NCI-H524 (cell line): ENCODE measurements at regions not wholly inside any gene's neighbourhood (a gene's known extent, or its start where the extent isn't known, plus 50 kb on each side); places are given as distances from the start of the nearest gene placed in this dataset.
A peak's percentile ranks its signal among the peaks of the same experiment; 100 is the strongest.
"Not testable (repeated sequence)": the region's sequence is repeated elsewhere in the genome, so short reads cannot be mapped to it uniquely, and the experiment has no call there.

Experiments
- DNase-seq, 2 experiments: peaks; one replicate each; lab custom pipeline; 2025; lab: John Stamatoyannopoulos, UW

DNA sequence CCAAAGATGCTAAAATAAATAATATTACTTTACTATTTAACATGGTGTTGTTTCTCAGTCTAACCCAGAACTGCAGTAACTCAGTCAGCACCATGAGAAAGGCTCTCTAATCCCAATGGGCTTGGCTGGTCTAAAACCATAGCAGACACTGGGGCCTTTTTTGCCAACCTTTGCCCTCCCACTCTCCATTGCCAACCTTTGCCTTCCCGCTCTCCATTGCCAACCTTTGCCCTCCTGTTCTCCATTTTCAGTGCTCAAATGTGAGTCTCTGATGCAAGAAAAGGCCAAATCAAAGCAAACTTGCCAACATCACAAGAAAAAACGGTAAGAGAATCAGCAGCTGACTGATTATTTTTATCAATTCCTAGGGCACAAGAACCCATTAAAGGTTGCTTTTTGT lies 1681.2 kb downstream of the SLITRK5 start:
- DNase-seq, result no peak

DNA sequence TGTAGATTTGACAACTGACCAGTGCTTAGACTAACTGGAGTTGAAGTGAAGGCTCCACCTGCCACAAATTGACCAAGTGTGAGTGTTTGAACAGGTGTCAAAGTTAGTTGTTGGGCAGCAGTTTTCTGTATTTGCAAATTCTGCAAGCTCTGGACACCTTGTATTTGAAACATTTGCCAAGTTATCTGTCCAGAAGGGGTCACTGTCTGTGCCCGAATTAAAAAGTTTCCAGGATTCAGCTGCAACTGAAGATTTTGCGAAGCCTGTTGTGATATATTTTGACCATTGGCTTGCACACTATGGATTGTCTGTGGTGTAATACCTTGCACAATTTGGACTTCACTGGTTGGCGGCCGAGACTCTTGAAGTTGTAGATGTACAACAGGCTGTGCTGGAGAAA lies 1690.7 kb downstream of the SLITRK5 start:
- no peak for DNase-seq

DNA sequence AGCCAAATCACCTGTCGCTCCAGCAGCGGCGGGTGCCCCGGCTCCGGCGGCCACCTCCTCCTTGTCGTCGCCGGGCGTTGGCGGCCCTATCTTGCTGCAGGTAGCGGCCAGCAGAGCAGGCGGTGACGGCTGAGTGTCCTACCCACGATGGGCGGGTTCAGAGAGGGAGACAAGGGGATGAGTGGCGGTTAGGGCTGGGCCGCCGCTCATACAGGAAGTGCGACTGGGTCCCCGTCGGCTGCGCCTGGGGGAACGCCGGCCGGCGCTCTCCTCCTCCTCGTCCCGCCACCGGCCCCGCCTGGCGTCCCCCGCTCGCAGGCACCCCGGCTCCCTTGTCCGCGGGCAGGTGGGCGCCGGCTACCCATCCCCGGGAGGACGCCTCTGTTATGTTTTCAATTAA lies 1692.0 kb downstream of the SLITRK5 start:
- no peak for DNase-seq

DNA sequence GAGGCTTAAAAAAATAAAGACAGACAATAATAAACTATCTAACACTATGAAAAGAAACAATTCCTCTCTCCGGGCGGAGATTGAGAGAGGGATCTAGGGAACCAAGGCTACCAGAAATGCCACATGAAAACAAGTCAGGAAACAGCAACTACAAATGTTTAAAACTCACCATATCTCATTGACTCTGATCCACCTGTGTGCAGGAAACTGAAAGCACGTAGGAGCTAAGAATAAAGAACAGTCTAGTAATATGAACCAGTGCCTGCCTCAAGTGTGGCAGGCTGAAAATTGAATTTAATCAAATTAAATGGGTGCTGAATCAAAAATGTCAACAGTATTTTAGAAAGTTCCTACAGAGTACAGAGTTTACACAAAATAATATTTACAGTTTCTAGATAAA lies 1701.0 kb downstream of the SLITRK5 start:
- no peak for DNase-seq

DNA sequence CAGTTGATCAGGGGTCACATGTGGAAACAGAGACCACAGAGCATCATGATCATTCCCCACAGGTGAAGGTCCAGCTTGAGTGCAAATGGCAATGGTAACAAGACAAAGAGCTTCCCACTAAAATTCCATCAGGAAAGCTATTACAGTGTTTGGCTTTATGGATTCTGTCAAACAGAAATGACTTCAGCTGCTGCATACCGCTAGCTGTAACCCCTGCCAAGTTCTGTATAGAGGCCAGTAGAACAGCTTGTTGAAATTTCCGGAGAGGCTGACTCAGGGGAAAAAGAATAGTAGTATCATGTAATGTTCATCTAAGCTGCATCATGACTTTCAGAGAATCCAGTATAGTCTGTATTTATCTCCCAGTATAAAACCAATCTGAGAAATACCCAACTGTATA lies 1704.7 kb downstream of the SLITRK5 start:
- no peak for DNase-seq

DNA sequence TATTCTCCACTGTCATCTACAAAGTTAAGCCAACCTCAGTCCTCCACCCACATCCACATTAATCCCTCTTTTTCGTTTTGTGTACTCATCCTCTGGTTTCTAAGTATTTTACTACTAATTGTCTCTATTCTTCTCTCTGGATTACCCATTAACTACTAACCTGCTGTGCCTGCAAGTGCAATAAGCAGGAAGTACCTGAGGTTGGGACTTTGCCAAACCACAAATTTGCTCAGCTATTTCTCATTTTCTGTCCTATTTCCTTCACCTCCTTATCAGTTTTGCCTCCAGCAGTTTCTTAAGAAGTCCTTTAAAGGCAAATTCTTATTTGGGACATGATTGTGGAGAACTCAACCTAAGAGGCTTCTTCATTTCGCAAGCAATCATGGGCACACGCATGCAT lies 1708.9 kb downstream of the SLITRK5 start:
- no peak for DNase-seq

DNA sequence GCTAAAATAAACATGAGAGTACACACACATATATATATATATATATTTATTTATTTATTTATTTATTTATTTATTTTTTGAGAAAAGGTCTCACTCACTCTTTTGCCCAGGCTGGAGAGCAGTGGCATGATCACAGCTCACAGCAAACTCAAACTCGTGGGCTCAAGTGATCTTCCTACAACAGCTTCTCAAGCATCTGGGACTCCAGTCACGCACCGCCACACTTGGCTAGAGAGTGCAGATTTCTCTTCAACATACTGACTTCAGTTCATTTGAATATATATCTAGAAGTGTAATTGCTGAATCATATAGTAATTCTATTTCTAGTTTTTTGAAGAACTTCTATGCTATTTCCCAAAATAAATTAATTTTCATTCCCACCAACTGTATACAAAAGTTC lies 1711.8 kb downstream of the SLITRK5 start:
- DNase-seq, result no peak

DNA sequence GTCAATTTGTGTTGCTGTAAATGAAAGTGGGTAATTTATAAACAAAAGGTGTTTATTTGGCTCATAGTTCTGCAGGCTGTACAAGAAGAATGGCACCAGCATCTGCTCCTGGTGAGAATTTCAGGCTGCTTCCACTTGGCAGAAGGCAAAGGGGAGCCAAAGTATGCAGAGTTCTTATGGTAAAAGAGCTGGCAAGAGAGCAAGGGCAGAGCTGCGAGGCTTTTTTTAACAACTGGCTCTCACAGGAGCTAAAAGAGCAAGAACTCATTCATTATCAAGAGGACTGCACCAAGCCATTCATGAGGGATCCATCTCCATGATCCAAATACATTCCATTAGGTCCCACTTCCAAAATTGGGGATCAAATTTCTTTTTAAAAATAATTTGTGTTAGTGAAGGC lies 1712.7 kb downstream of the SLITRK5 start:
- DNase-seq, result no peak

DNA sequence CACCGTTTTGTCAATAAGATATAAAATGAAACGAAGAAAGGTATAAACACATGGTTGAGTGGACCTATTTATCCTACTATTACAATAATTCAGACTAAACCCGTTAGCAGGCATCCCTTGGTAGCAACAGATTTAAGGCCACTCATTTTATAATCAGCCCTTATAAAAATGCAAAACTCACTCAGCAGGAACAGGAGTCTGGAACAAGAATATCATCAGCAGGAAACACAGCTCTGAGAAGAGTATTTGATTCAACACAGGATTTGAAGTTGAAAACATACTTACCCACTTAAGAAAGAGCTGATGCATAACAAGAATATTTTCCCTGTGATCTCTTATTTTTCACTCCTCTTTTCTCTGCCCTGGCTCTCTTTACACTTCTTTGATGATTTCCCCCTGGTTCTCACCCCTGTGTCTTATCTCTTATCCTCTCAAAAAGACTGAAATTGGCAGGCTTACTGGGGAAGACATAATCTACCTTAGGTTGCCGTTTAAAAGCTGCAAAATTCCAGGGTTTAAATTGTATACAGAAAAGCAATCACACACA lies 1722.7 kb downstream of the SLITRK5 start:
- DNase-seq, result peak in 1 of 2 experiments; percentile 27

DNA sequence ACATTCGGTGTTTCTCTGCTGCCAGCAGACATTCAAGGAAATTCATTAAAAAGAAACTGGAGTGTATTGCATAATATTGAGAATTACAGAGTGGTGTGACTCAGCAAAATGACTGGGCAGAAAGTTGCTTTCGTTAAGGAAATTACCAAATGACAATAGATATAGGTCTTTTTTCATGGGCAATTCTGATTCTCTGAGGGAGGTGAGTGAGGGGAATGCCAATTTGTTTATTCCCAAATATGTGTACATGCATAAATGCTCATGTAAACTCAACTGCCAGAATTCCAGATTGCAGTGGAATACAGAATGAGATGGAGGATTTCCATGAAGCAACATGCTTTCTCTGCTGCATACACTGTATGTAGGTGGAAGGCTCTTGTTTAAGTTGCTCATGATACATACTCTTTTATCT lies 1730.1 kb downstream of the SLITRK5 start:
- no peak for DNase-seq

DNA sequence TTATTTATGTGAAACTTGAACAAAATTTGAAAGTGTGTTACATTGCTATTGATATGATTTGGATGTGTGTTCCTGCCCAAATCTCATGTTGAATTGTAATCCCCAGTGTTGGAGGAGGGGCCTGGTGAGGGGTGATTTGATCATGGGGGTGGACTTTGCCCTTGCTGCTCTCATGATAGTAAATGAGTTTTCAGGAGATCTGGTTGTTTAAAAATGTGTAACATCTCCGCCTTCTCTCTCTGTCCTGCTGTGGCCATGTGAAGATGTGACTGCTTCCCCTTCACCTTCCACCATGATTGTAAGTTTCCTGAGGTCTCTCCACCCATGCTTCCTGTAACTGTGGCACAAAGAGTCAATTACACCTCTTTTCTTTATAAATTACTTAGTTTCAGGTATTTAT lies 1731.0 kb downstream of the SLITRK5 start:
- DNase-seq, result no peak

DNA sequence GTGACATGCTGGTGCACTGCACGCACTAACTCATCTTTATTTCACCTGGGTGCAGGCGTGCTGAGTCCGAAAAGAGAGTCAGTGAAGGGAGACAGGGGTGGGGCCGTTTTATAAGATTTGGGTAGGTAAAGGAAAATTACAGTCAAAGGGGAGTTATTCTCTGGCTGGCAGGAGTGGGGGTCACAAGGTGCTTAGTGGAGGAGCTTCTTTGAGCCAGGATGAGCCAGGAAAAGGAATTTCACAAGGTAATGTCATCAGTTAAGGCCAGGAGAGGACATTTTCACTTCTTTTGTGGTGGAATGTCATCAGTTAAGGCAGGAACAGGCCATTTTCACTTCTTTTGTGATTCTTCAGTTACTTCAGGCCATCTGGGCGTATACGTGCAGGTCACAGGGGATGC lies 1734.9 kb downstream of the SLITRK5 start:
- not testable (repeated sequence) for DNase-seq

DNA sequence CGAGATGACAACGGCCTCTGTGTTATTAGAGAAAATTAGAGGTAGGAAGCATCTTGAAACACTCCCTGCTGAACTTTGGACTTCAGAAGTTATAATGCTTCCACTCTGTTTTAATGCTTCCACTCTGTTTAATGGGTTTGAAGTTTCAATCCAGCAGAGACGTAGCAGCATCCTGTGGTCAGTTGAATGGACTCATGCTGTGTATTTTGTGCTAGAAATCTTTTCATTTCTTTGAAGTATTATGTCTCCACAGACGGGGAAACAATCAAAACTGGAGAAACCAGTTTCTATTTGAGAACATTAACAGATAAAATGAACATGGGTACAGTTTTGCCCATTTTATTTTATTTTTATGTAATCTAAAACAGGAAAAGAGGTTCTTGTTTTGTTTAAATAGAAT lies 1736.2 kb downstream of the SLITRK5 start:
- DNase-seq, result no peak

DNA sequence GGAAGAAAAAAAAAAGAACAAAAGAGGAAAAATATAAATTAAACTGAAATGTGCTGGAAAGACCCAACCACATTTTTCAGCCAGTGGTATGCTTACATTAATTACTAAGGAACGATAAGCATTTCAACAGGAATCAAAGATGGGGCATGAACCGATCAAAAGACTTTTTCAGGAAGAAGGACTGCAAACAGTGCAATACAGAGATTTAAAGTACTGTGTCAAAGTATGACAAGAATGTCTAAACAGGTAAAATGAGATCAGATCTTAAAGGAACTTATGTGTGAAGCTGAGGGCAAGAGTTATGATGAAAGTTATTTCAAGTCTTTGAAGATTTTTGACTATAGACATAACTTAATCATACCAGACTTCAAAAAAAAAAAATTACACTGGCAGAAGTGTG lies 1761.8 kb downstream of the SLITRK5 start:
- no peak for DNase-seq

DNA sequence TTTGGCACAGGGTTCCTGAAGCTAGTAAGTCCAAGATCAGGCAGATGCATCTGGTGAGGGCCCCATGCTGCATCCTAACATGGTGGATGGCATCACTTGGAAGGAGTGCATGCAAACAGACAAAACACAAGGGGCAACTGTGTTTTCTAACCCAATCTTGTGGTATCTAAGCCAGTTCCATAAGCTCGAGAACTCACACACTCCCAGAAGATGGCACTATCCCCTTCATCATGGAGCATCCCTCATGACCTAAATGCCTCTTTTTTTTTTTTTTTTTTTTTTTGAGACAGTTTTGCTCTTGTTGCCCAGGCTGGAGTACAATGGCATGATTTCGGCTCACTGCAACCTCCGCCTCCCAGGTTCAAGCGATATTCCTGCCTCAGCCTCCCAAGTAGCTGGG lies 1763.5 kb downstream of the SLITRK5 start:
- peak; percentile 19 to 52 for DNase-seq

DNA sequence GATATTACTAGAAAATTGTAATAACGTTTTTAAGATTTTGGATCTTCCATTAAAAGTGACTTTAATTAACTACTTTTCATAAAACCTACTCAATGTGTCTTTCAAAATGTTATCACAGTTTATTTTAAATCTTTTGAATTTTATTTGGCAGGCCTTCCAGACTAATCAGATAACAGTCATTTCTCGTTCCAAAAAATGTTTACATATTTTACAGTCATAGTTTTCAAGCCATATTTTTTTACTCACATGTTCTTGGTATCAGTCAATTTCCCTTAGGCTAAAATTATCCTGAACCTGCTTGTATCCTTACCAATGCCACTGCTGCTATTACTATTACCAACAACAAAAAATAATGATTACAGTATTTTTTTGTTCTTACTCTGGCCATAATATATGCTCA lies 1783.5 kb downstream of the SLITRK5 start:
- no peak for DNase-seq

DNA sequence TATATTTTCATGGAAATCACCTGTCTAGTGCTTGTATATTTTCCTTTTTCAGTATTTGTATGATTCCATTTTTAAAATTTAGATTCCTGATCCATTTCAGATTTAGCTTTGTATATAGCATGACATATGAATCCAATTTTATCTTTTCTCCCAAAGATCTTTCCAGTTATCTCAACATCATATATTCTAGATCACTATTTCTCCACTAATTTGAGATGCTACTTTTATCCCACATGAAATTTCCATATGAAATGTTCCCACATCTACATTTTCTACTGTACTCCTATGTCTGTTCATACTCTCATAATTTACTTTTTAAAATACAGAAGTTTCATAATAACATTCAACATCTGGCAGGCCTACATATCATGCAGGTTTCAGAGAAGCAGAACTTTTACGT lies 1784.1 kb downstream of the SLITRK5 start:
- DNase-seq, result no peak

DNA sequence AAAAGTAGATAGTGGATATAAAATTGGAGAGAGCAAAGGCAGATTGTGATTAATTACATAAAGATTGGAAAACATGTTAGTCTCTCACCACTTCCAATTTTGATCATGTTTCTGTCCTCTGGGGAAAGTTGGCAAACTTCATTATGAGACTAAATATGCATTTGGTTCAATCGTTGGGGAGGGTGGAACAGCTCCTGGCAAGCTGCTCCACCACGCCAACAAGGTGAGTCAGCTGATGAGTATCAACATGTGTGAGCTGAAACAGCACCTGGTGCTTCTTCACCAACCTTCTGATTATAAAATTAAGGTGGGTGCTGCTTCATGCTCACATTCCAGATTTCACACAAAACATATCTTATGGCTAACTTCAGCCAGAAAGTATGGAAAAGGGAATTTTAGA lies 1784.6 kb downstream of the SLITRK5 start:
- DNase-seq, result no peak

DNA sequence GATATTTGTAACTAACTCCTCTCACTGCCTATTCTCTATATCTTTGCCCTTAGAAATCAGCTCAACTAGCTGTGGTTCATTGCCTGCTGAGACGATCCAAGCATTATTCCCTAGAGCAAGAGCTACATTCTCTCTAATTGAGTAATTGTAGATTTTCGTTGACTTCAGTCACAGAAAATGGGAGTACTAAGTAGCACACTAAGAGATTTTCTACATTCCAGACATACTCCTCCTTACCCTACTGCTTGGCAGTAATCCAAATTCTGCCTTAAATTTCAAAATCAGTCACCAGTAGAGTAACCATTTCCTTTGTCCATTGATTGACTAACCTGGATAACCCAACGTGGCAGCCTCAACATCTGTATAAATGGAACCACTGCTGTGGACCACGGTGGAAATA lies 1786.8 kb downstream of the SLITRK5 start:
- DNase-seq, result no peak

DNA sequence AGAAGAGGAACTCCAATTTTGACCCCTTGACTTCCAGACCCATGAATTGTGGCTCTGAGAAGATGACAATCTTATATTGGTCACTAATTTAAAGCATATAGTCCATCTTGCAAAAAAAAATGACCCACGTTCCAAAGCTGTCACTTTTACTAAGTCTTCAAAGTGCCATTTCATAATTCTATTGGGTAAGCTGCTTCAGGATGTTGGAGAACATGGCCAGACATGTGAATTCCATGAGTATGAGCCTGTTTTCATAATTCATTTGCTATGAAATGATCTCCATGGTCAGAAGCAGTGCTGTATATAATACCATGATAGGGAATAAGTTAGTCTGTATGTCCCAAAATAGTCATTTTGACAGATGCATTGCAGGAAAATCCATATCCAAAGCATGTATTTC lies 1787.3 kb downstream of the SLITRK5 start:
- DNase-seq, result no peak

DNA sequence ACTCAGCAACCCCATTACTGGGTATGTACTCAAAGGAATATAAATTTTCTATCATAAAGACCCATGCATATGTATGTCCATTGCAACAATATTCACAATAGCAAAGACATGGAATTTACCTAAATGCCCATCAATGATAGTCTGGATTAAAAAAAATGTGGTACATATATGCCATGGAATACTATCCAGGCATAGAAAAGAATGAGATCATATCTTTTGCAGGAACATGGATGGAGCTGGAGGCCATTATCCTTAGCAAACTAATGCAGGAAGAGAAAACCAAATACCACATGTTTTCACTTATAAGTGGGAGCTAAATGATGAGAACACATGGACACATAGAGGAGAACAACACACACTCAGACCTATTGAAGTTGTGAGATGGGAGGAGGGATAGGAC lies 1789.7 kb downstream of the SLITRK5 start:
- not testable (repeated sequence) for DNase-seq

DNA sequence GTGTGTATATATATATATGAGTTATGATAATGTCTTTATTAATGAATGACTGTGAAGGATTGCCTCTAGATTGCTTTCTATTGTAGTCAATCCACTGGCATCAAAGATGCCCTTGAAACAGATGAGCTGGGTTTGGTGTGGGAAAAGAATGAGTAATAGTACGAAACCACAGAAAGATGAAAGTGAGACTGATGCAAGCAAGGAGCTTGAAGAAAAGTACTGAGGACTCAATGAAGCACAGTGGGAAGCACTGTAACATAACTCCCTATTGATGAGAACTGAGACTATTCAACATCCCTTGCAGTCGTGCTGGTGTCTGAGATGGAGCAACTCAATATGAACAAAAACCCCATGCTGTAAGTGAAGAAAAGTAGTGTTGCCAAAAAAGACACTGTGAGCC lies 1794.2 kb downstream of the SLITRK5 start:
- no peak for DNase-seq

DNA sequence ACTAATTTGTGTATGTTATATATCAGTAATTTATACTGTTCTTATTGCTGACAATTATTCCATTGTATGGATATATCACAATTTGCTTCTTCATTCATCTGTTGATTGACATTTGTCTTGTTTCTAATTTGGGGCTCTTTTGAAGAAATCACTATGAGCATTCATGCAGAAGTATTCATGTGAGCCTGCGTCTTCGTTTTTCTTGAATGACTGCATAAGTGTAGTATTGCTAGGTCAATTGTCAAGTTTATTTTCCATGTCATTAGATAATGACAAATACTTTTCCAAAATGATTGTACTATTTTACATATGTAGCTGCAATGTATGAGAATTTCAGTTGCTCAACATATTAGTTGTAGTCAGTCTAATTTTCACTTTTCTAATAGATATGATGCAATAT lies 1796.9 kb downstream of the SLITRK5 start:
- no peak for DNase-seq

DNA sequence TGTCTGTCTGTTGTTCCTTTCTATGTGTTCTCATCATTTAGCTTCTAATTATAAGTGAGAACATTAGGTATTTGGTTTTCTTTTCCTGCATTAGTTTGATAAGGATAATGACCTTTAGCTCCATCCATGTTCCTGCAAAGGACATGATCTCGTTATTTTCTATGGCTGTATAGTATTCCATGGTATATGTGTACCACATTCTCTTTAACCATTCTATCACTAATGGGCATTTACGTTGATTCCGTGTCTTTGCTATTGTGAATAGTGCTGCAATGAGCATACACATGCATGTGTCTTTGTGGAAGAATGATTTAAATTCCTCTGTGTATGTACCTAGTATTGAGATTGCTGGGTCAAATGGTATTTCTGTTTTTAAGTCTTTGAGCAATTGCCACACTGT lies 1799.7 kb downstream of the SLITRK5 start:
- DNase-seq, result no peak

DNA sequence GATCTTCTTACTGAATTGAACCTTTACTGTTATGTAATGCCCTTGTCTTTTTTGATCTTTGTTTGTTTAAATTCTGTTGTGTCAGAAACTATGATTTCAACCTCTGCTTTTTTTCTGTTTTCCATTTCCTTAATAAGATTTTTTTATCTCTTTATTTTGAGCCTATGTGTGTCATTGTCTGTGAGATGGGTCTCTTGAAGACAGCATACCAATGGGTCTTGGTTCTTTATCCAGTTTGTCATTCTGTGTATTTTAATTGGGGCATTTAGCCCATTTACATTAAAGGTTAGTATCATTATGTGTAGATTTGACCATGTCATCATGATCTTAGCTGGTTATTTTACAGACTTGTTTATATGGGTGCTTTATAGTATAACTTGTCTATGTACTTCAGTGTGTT lies 1803.3 kb downstream of the SLITRK5 start:
- DNase-seq, result no peak
